A673 (cell line): ENCODE measurements at regions not wholly inside any gene's neighbourhood (a gene's known extent, or its start where the extent isn't known, plus 50 kb on each side); places are given as distances from the start of the nearest gene placed in this dataset.

Experiments used
- BruUV-seq: library from RNA; stranded (reverse); fragments of 400-500 nt; replicated peaks from 2 replicates; lab custom pipeline; 2021; lab: Mats Ljungman, UMichigan
- CTCF ChIA-PET: fragments of 300-600 bp; sonication (Branson Sonifier 250); formaldehyde crosslinking; loops from one replicate; lab custom pipeline; 2022; ENCODE audit warnings: antibody characterized with exemption; lab: Charles Lee
- POLR2A ChIA-PET: fragments of 300-600 bp; sonication (Branson Sonifier 250); formaldehyde crosslinking; loops from one replicate; lab custom pipeline; 2022; ENCODE audit warnings: antibody characterized with exemption; ENCODE audit not compliant: low non-redundant PET; lab: Charles Lee
- DNase-seq: peaks from one replicate; pipeline ENCODE4 v3.0.0-alpha.2; 2015; ENCODE audit warnings: low spot score
- H3K27ac ChIP-seq: fragments of 200-600 bp; sonication (generic); 2 replicates; pipeline ENCODE4 v1.5.1; 2016; ENCODE audit warnings: mixed run types, low read depth, mild to moderate bottlenecking, mixed read lengths, antibody characterized with exemption, low read length; ENCODE audit not compliant: poor library complexity, severe bottlenecking
- H3K27me3 ChIP-seq: fragments of 200-600 bp; sonication (generic); replicated peaks from 2 replicates; pipeline ENCODE4 v1.6.1; 2017; ENCODE audit warnings: mixed run types, low read depth, mild to moderate bottlenecking, mixed read lengths, antibody characterized with exemption, low read length; ENCODE audit not compliant: insufficient read depth, poor library complexity
- H3K36me3 ChIP-seq: fragments of 200-600 bp; sonication (generic); 2 replicates; pipeline ENCODE4 v1.6.1; 2016; ENCODE audit warnings: mixed run types, mild to moderate bottlenecking, mixed read lengths, antibody characterized with exemption, low read length; ENCODE audit not compliant: insufficient read depth, poor library complexity, severe bottlenecking
- H3K4me1 ChIP-seq: fragments of 200-600 bp; sonication (generic); 2 replicates; pipeline ENCODE4 v1.6.1; 2017; ENCODE audit warnings: mixed run types, mild to moderate bottlenecking, mixed read lengths, antibody characterized with exemption, low read length; ENCODE audit not compliant: insufficient read depth, poor library complexity, severe bottlenecking
- H3K4me3 ChIP-seq: fragments of 200-600 bp; sonication (generic); 2 replicates; pipeline ENCODE4 v1.5.1; 2016; ENCODE audit warnings: low read depth, mixed run types, mild to moderate bottlenecking, mixed read lengths, low read length; ENCODE audit not compliant: poor library complexity, severe bottlenecking
- H3K9me3 ChIP-seq: fragments of 200-600 bp; sonication (generic); 2 replicates; pipeline ENCODE4 v1.6.1; 2016; ENCODE audit warnings: mixed run types, low read depth, mild to moderate bottlenecking, mixed read lengths, antibody characterized with exemption, low read length; ENCODE audit not compliant: poor library complexity, severe bottlenecking
- CTCF ChIP-seq: fragments of 300-800, 200-600 bp; sonication (generic); conservative IDR thresholded peaks from 2 replicates; pipeline ENCODE4 v1.5.1; 2017; ENCODE audit warnings: low read depth, mild to moderate bottlenecking, antibody characterized with exemption, low read length, moderate library complexity, mixed read lengths
- EZH2 ChIP-seq: fragments of 200-600 bp; sonication (generic); IDR thresholded peaks from 2 replicates; pipeline ENCODE4 v1.6.1; 2017; ENCODE audit warnings: borderline replicate concordance, low read depth, mild to moderate bottlenecking, mixed read lengths, antibody characterized with exemption, low read length; ENCODE audit not compliant: poor library complexity, severe bottlenecking
- intact Hi-C: fragments of 100-400 bp; cut with micrococcal nuclease; formaldehyde crosslinking; loops from one replicate; pipeline ENCODE4 v1.10.0; 2022; ENCODE audit not compliant: unreplicated experiment

- no peaks in the 10 kb centered on the region for H3K9me3 ChIP-seq
- TF ChIP-seq EZH2: no peak
- TF ChIP-seq CTCF: no peak
- H3K4me1 ChIP-seq: no peaks in the 10 kb centered on the region
- ChIA-PET POLR2A (no interaction called here), CTCF (no interaction called here)
- H3K27ac ChIP-seq: no peak overlapping the region
- no TSS peak for BruUV-seq
- intact Hi-C loops: no loop called here
- no peaks in the 10 kb centered on the region for H3K36me3 ChIP-seq
- H3K27me3 ChIP-seq: peaks cover 74% of the 10 kb centered on the region
- no peak for DNase-seq
- no peak overlapping the region for H3K4me3 ChIP-seq
Observed at GRCh38 chr10:121288011-121288410, 310.2 kb downstream of the FGFR2 start.

- no peak overlapping the region for H3K4me3 ChIP-seq
- POLR2A ChIA-PET: no interaction called here
- CTCF ChIA-PET: no interaction called here
Observed at GRCh38 chr10:121288864-121289661, 309.2 kb downstream of the FGFR2 start.

DNA sequence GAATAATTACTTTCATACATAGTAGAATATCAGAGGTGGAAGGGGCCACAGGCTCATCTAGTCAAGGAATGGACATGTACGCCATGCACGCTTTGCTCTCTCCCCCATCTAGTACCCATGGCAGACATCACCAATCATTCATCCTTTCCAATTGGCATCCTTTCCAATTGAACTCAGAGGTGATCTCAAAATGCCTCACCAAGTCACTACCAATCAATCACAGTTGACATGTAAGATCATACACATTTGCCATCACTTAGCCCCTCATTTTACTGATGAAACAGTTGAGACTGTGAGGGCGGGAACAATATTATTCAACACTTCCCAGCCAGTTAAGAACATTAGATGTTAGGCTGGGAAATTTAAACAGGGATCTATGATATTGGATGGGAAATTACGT is 308.4 kb downstream of the FGFR2 start:
- BruUV-seq: no TSS peak
- Histone ChIP-seq H3K27me3 (peaks cover 89% of the 10 kb centered on the region), H3K9me3 (no peaks in the 10 kb centered on the region), H3K36me3 (no peaks in the 10 kb centered on the region), H3K4me3 (no peak overlapping the region), H3K4me1 (no peaks in the 10 kb centered on the region), H3K27ac (no peak overlapping the region)
- no peak for DNase-seq
- TF ChIP-seq CTCF (no peak), EZH2 (no peak)
- CTCF ChIA-PET: no interaction called here
- POLR2A ChIA-PET: no interaction called here
- intact Hi-C loops: no loop called here

More at GRCh38 chr10:121288864-121289661, 309.2 kb downstream of the FGFR2 start:
- no peak for DNase-seq
- H3K4me1 ChIP-seq: no peaks in the 10 kb centered on the region
- H3K9me3 ChIP-seq: no peaks in the 10 kb centered on the region
- intact Hi-C loops: no loop called here
- H3K27me3 ChIP-seq: peaks cover 83% of the 10 kb centered on the region
- no peak overlapping the region for H3K27ac ChIP-seq
- no TSS peak for BruUV-seq
- TF ChIP-seq CTCF (no peak), EZH2 (no peak)
- H3K36me3 ChIP-seq: no peaks in the 10 kb centered on the region
